GM12878 (cell line): ENCODE measurements at regions not wholly inside any gene's neighbourhood (a gene's known extent, or its start where the extent isn't known, plus 50 kb on each side); places are given as distances from the start of the nearest gene placed in this dataset.

Source experiments
- ATAC-seq: fragments of 200-7000 bp; cut with Tn5 transposase; 3 replicates; pipeline ENCODE4 v1.9.1; 2020; ENCODE audit warnings: mild to moderate bottlenecking, moderate library complexity
- BruUV-seq: library from RNA; stranded (reverse); fragments of 400-500 nt; replicated peaks from 2 replicates; lab custom pipeline; 2021; lab: Mats Ljungman, UMichigan
- CTCF ChIA-PET: fragments of 300-600 bp; sonication (Branson Sonifier 250); formaldehyde crosslinking; extraction: SDS; loops from one replicate; lab custom pipeline; 2021; ENCODE audit warnings: inconsistent platforms; lab: Yijun Ruan, JAX
- POLR2A ChIA-PET: fragments of 350-600 bp; formaldehyde crosslinking; extraction: SDS; loops from one replicate; lab custom pipeline; 2021; ENCODE audit warnings: inconsistent platforms; lab: Charles Lee
- RAD21 ChIA-PET: fragments of 300-600 bp; sonication (Branson Sonifier 250); formaldehyde crosslinking; loops from one replicate; lab custom pipeline; 2023; ENCODE audit warnings: antibody characterized with exemption; ENCODE audit not compliant: unreplicated experiment; lab: Charles Lee
- SMC1A ChIA-PET: fragments of 300-600 bp; sonication (Branson Sonifier 250); formaldehyde crosslinking; loops from one replicate; lab custom pipeline; 2023; ENCODE audit not compliant: unreplicated experiment, uncharacterized antibody; lab: Charles Lee
- DNase-seq: peaks from one replicate; pipeline ENCODE4 v3.0.0-alpha.2; 2011; ENCODE audit warnings: low read depth, low spot score
- FAIRE-seq: peaks from 3 replicates; lab custom pipeline; 2011; peaks lifted over from hg19 to GRCh38; lab: Jason Lieb, UNC
- H2AFZ ChIP-seq: 2 replicates; pipeline ENCODE4 v1.6.0; 2011; ENCODE audit warnings: low read depth, low read length, control low read depth; ENCODE audit not compliant: control insufficient read depth
- H3K27ac ChIP-seq: 2 replicates; pipeline ENCODE4 v1.5.1; 2011; ENCODE audit warnings: control low read depth; ENCODE audit not compliant: control insufficient read depth, insufficient read depth
- H3K27me3 ChIP-seq, 2 experiments: replicated peaks in 1 of 2; 2 replicates each; pipeline versions ENCODE4 v1.6.0 to v1.6.1; 2011; ENCODE audit warnings: low read length in 1 of 2; ENCODE audit not compliant: control insufficient read depth in 2 of 2, insufficient read depth in 2 of 2
- H3K36me3 ChIP-seq, 2 experiments: 2 replicates each; pipeline ENCODE4 v1.5.1; 2011; ENCODE audit warnings: low read length in 1 of 2; ENCODE audit not compliant: control insufficient read depth in 2 of 2, insufficient read depth in 2 of 2
- H3K4me1 ChIP-seq: 2 replicates; pipeline ENCODE4 v1.6.1; 2011; ENCODE audit warnings: mild to moderate bottlenecking, low read length, moderate library complexity, mixed read lengths; ENCODE audit not compliant: control insufficient read depth, insufficient read depth
- H3K4me2 ChIP-seq: 2 replicates; pipeline ENCODE4 v1.6.0; 2011; ENCODE audit warnings: control low read depth; ENCODE audit not compliant: control insufficient read depth, insufficient read depth
- H3K4me3 ChIP-seq: fragments of 200-600 bp; sonication (generic); 2 replicates; pipeline ENCODE4 v1.5.1; 2016
- H3K79me2 ChIP-seq: 2 replicates; pipeline ENCODE4 v1.6.0; 2011; ENCODE audit warnings: low read length; ENCODE audit not compliant: control insufficient read depth, insufficient read depth
- H3K9ac ChIP-seq: 2 replicates; pipeline ENCODE4 v1.8.0; 2011; ENCODE audit warnings: low read length, control low read depth, mixed read lengths; ENCODE audit not compliant: control insufficient read depth, insufficient read depth
- H3K9me3 ChIP-seq: replicated peaks from 3 replicates; pipeline ENCODE4 v1.5.1; 2011; ENCODE audit warnings: mild to moderate bottlenecking, low read length; ENCODE audit not compliant: control insufficient read depth, insufficient read depth
- H4K20me1 ChIP-seq: 2 replicates; pipeline ENCODE4 v1.6.0; 2011; ENCODE audit not compliant: control insufficient read depth, insufficient read depth
- ASH2L ChIP-seq: fragments of 300-600, 200-600 bp; sonication (generic); IDR thresholded peaks from 2 replicates; pipeline ENCODE4 v1.6.1; 2017; ENCODE audit warnings: low read depth, mild to moderate bottlenecking, borderline replicate concordance
- ETV6 ChIP-seq, 2 experiments: fragments of 450-650 bp in 1 of 2; IDR thresholded peaks in 1 of 2; conservative IDR thresholded peaks in 1 of 2; 2 replicates each; pipeline ENCODE4 v1.6.1; 2014; ENCODE audit warnings: antibody characterized with exemption in 1 of 2, borderline replicate concordance in 1 of 2, low read depth in 1 of 2, mild to moderate bottlenecking in 1 of 2, moderate library complexity in 1 of 2
- EZH2 ChIP-seq: IDR thresholded peaks from 2 replicates; pipeline ENCODE4 v1.6.1; 2012; ENCODE audit warnings: low read depth, mild to moderate bottlenecking, control low read depth, inconsistent platforms, low read length, borderline replicate concordance; ENCODE audit not compliant: control insufficient read depth
- FOXK2 ChIP-seq: fragments of 450-650 bp; IDR thresholded peaks from 2 replicates; pipeline ENCODE4 v1.6.1; 2017; ENCODE audit warnings: mild to moderate bottlenecking, moderate library complexity
- HDAC6 ChIP-seq: fragments of 200-600 bp; sonication (generic); IDR thresholded peaks from one replicate; pipeline ENCODE4 v1.8.0; 2017; ENCODE audit warnings: antibody characterized with exemption; ENCODE audit not compliant: unreplicated experiment
- KDM1A ChIP-seq: fragments of 200-600 bp; sonication (generic); IDR thresholded peaks from 2 replicates; pipeline ENCODE4 v1.6.1; 2016; ENCODE audit warnings: borderline replicate concordance
- MXI1 ChIP-seq: fragments of 150-350 bp; IDR thresholded peaks from 2 replicates; pipeline ENCODE4 v1.6.1; 2011; ENCODE audit warnings: low read depth, mild to moderate bottlenecking, inconsistent platforms, low read length, improper control_type of control experiment
- NR2C1 ChIP-seq: fragments of 450-650 bp; IDR thresholded peaks from 2 replicates; pipeline ENCODE4 v1.6.1; 2017; ENCODE audit warnings: antibody characterized with exemption, mild to moderate bottlenecking, moderate library complexity
- PAX8 ChIP-seq: fragments of 450-650 bp; IDR thresholded peaks from 2 replicates; pipeline ENCODE4 v1.6.1; 2017; ENCODE audit warnings: mild to moderate bottlenecking, moderate library complexity
- POU2F2 ChIP-seq: IDR thresholded peaks from 3 replicates; pipeline ENCODE4 v1.6.1; 2011; ENCODE audit warnings: low read depth, mild to moderate bottlenecking, low read length, borderline replicate concordance
- STAT1 ChIP-seq: fragments of 450-650 bp; conservative IDR thresholded peaks from 2 replicates; pipeline ENCODE4 v1.6.1; 2014; ENCODE audit warnings: antibody characterized with exemption, mild to moderate bottlenecking
- YY1 ChIP-seq: IDR thresholded peaks from 2 replicates; pipeline ENCODE4 v1.6.1; 2011; ENCODE audit warnings: low read depth, mild to moderate bottlenecking, low read length
- ZNF24 ChIP-seq: fragments of 450-650 bp; IDR thresholded peaks from 2 replicates; pipeline ENCODE4 v1.6.1; 2017; ENCODE audit warnings: antibody characterized with exemption, mild to moderate bottlenecking
- WGBS: methylation state at CpG from one replicate; pipeline ENCODE4 v1.1.6; 2016; ENCODE audit warnings: low lambda C conversion rate; ENCODE audit not compliant: insufficient replicate concordance, insufficient coverage; ENCODE audit errors: missing lambda C conversion rate; 5-methylcytosine and 5-hydroxymethylcytosine counted together
- in situ Hi-C: fragments of 300-500 bp; cut with MboI; formaldehyde crosslinking; loops from 9 replicates; pipeline ENCODE4 v1.14.3; 2018; ENCODE audit warnings: mixed read lengths
- intact Hi-C: fragments of 100-400 bp; cut with micrococcal nuclease; formaldehyde crosslinking; loops from one replicate; pipeline ENCODE4 v1.14.2; 2022; ENCODE audit not compliant: unreplicated experiment
- TF ChIP-seq, protein P1 (sequence below): IDR thresholded peaks from 2 replicates; pipeline ENCODE4 v1.6.1; 2011; ENCODE audit warnings: low read depth, low read length, improper control_type of control experiment, borderline replicate concordance
- TF ChIP-seq, protein P2 (sequence below): IDR thresholded peaks from 2 replicates; pipeline ENCODE4 v1.6.1; 2012; ENCODE audit warnings: mild to moderate bottlenecking, low read depth, low read length

DNA sequence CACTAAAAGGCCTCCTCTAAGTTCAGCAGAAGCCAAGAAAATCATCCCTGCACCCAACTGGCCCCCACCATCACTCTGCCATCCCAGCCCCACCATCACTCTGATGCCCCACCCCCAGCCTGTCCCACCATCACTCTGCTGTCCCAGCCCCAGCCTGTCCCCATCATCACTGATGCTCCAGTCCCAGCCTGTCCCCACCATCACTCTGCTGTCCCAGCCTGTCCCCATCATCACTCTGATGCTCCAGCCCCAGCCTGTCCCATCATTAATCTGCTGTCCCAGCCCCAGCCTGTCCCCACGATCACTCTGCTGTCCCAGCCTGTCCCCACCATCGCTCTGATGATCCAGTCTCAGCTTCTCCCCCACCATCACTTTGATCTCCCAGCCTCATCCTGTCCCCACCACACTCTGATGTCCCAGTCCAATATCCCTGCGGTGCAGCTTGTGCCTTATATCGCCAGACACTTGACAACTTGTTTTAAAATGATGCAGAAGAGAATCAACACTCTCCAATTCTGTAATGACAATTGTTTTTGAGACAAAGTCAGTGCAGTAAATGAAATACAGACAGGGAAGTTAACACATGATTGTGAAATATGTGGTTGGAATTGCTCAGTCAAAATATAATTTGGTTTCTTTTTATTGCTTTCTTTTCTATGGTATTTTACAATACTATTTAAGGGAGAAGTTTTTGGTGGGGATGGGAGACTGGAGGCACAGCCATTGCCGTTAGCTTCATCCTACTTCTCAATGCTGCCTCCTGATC is 100.8 kb downstream of the TNFAIP3 start:
- DNase-seq (no peak), FAIRE-seq (no peak), ATAC-seq (no peak)
- ChIA-PET CTCF (interaction anchor here (1.0 to 9.1 kb wide), 8 partner anchors 8 to 263 kb away, joined by 3 to 83 read pairs (median 4); no protein-coding TSS in a partner anchor), RAD21 (interaction anchor here (0.7 to 2.3 kb wide), 9 partner anchors 8 to 262 kb away, joined by 3 to 12 read pairs (median 4); no protein-coding TSS in a partner anchor), POLR2A (interaction anchor here (1.4 kb wide), 1 partner anchor 9 kb away, joined by 4 read pairs; no protein-coding TSS in a partner anchor), SMC1A (interaction anchor here (0.7 to 8.1 kb wide), 8 partner anchors 8 to 37 kb away, joined by 3 to 112 read pairs (median 4); no protein-coding TSS in a partner anchor)
- intact Hi-C loops (no loop called here), in situ Hi-C loops (no loop called here)
- H3K27me3 ChIP-seq = no peaks in the 10 kb centered on the region
- H3K4me1 ChIP-seq = peaks cover 32% of the 10 kb centered on the region
- no peak overlapping the region for H3K9ac ChIP-seq
- no peaks in the 10 kb centered on the region for H4K20me1 ChIP-seq
- H3K4me3 ChIP-seq = no peak overlapping the region
- WGBS = 96% methylated on average over 5 of the region's 5 CpGs
- no peak overlapping the region for H3K27ac ChIP-seq
- no peak for TF ChIP-seq POU2F2
- no peak for TF ChIP-seq NR2C1
- TF ChIP-seq, protein P1, sequence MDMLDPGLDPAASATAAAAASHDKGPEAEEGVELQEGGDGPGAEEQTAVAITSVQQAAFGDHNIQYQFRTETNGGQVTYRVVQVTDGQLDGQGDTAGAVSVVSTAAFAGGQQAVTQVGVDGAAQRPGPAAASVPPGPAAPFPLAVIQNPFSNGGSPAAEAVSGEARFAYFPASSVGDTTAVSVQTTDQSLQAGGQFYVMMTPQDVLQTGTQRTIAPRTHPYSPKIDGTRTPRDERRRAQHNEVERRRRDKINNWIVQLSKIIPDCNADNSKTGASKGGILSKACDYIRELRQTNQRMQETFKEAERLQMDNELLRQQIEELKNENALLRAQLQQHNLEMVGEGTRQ = no peak
- TF ChIP-seq ZNF24 = no peak
- TF ChIP-seq MXI1 = no peak
- TF ChIP-seq ETV6 (conservative IDR thresholded peaks at IDR 0.05 in 1 of 2, IDR thresholded peaks at IDR 0.05 in 1 of 2; ENCODE audit: borderline replicate concordance in 1 of 2, low read depth in 1 of 2) = no peak
- no peak for TF ChIP-seq YY1
- no peak for TF ChIP-seq PAX8
- TF ChIP-seq ASH2L = no peak
- no peak for TF ChIP-seq FOXK2
- TF ChIP-seq STAT1 = no peak
- TF ChIP-seq, protein P2, sequence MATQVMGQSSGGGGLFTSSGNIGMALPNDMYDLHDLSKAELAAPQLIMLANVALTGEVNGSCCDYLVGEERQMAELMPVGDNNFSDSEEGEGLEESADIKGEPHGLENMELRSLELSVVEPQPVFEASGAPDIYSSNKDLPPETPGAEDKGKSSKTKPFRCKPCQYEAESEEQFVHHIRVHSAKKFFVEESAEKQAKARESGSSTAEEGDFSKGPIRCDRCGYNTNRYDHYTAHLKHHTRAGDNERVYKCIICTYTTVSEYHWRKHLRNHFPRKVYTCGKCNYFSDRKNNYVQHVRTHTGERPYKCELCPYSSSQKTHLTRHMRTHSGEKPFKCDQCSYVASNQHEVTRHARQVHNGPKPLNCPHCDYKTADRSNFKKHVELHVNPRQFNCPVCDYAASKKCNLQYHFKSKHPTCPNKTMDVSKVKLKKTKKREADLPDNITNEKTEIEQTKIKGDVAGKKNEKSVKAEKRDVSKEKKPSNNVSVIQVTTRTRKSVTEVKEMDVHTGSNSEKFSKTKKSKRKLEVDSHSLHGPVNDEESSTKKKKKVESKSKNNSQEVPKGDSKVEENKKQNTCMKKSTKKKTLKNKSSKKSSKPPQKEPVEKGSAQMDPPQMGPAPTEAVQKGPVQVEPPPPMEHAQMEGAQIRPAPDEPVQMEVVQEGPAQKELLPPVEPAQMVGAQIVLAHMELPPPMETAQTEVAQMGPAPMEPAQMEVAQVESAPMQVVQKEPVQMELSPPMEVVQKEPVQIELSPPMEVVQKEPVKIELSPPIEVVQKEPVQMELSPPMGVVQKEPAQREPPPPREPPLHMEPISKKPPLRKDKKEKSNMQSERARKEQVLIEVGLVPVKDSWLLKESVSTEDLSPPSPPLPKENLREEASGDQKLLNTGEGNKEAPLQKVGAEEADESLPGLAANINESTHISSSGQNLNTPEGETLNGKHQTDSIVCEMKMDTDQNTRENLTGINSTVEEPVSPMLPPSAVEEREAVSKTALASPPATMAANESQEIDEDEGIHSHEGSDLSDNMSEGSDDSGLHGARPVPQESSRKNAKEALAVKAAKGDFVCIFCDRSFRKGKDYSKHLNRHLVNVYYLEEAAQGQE = no peak
- no peak for TF ChIP-seq HDAC6
- no peak for TF ChIP-seq KDM1A
- TF ChIP-seq EZH2 = no peak
- H3K79me2 ChIP-seq = no peaks in the 10 kb centered on the region
- no TSS peak for BruUV-seq
- no peak overlapping the region for H3K4me2 ChIP-seq
- no peaks in the 10 kb centered on the region for H3K9me3 ChIP-seq
- no peaks in the 10 kb centered on the region for H3K36me3 ChIP-seq
- H2AFZ ChIP-seq = no peak overlapping the region
